SU-DHL-6 (cell line): ENCODE measurements at regions not wholly inside any gene's neighbourhood (a gene's known extent, or its start where the extent isn't known, plus 50 kb on each side); places are given as distances from the start of the nearest gene placed in this dataset.

Experiments
- H2AFZ ChIP-seq: fragments of 200-600 bp; sonication (generic); 2 replicates; pipeline ENCODE4 v1.6.1; 2014; ENCODE audit warnings: low read depth, mild to moderate bottlenecking, moderate library complexity, mixed read lengths, antibody characterized with exemption, low read length; ENCODE audit not compliant: severe bottlenecking
- H3F3A ChIP-seq: fragments of 200-600 bp; shearing (Covaris generic); 2 replicates; pipeline ENCODE4 v1.6.0; 2016; ENCODE audit warnings: antibody characterized with exemption, mild to moderate bottlenecking; ENCODE audit not compliant: insufficient read depth
- H3K27ac ChIP-seq: fragments of 200-600 bp; sonication (generic); 2 replicates; pipeline ENCODE4 v1.5.1; 2016; ENCODE audit warnings: low read depth, mild to moderate bottlenecking, low read length, moderate library complexity, mixed read lengths
- H3K27me3 ChIP-seq: fragments of 200-600 bp; sonication (generic), shearing (Covaris generic); 2 replicates; pipeline ENCODE4 v1.6.0; 2014; ENCODE audit warnings: mild to moderate bottlenecking, low read length
- H3K36me3 ChIP-seq: fragments of 200-600 bp; sonication (generic); 2 replicates; pipeline ENCODE4 v1.6.1; 2014; ENCODE audit warnings: mild to moderate bottlenecking, low read length, mixed read lengths
- H3K4me2 ChIP-seq: fragments of 300-600, 200-600 bp; shearing (Covaris generic), sonication (generic); 2 replicates; pipeline ENCODE4 v1.6.0; 2014; ENCODE audit warnings: low read length, low read depth, mild to moderate bottlenecking; ENCODE audit not compliant: poor library complexity, severe bottlenecking
- H3K4me3 ChIP-seq: fragments of 200-600 bp; sonication (generic); 2 replicates; pipeline ENCODE4 v1.5.1; 2014; ENCODE audit warnings: antibody characterized with exemption, low read length, mild to moderate bottlenecking, mixed read lengths; ENCODE audit not compliant: insufficient read depth, poor library complexity, severe bottlenecking
- H3K79me2 ChIP-seq: fragments of 200-600 bp; sonication (generic); 2 replicates; pipeline ENCODE4 v1.6.1; 2014; ENCODE audit warnings: mild to moderate bottlenecking, low read length, moderate library complexity; ENCODE audit not compliant: insufficient read depth
- H3K9ac ChIP-seq: fragments of 200-600 bp; sonication (generic); 2 replicates; pipeline ENCODE4 v1.7.0; 2014; ENCODE audit warnings: mild to moderate bottlenecking, low read length
- H3K9me2 ChIP-seq: fragments of 200-600 bp; sonication (generic); replicated peaks from 2 replicates; pipeline ENCODE4 v1.6.1; 2014; ENCODE audit warnings: low read length; ENCODE audit not compliant: insufficient read depth
- H3K9me3 ChIP-seq: fragments of 200-600 bp; sonication (generic); 2 replicates; pipeline ENCODE4 v1.6.1; 2014; ENCODE audit warnings: low read length, mixed read lengths; ENCODE audit not compliant: insufficient read depth
- H4K20me1 ChIP-seq: fragments of 200-600 bp; sonication (generic); 2 replicates; pipeline ENCODE4 v1.6.1; 2014; ENCODE audit warnings: low read depth, mild to moderate bottlenecking, antibody characterized with exemption, low read length, moderate library complexity, mixed read lengths
- EZH2phosphoT487 ChIP-seq: fragments of 200-600 bp; sonication (generic), shearing (Covaris generic); conservative IDR thresholded peaks from 2 replicates; pipeline ENCODE4 v1.6.1; 2018; ENCODE audit warnings: mild to moderate bottlenecking, antibody characterized with exemption, low read length, moderate library complexity, mixed read lengths
- TF ChIP-seq, protein P1 (sequence below): fragments of 200-600 bp; sonication (generic); IDR thresholded peaks from one replicate; pipeline ENCODE4 v1.5.1; 2017; ENCODE audit warnings: antibody characterized with exemption, mild to moderate bottlenecking, low read length, moderate library complexity; ENCODE audit not compliant: insufficient read depth, poor library complexity, severe bottlenecking

DNA sequence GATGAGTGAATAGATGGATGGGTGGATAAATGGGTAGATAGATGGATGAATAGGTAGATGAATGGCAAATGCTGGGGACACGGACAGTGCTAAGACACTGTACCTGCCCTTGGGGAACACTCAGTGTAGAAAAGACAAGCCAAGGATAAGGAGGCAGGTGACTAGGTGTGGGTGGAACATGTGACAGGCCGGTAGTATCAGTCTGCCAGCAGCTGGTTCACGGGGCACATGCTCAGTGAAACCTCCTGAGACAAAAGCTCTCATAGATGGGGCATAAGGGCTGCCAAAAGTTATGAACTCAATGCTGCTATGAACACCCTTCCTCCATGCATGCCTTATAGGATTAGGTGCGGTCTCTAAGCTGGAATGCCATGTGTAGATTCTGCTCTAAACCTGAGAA lies 71.0 kb downstream of the C5orf15 start:
- no peaks in the 10 kb centered on the region for H3K79me2 ChIP-seq
- no peaks in the 10 kb centered on the region for H3K9me3 ChIP-seq
- H2AFZ ChIP-seq: no peak overlapping the region
- no peak overlapping the region for H3K9ac ChIP-seq
- TF ChIP-seq EZH2phosphoT487: no peak
- TF ChIP-seq, protein P1, sequence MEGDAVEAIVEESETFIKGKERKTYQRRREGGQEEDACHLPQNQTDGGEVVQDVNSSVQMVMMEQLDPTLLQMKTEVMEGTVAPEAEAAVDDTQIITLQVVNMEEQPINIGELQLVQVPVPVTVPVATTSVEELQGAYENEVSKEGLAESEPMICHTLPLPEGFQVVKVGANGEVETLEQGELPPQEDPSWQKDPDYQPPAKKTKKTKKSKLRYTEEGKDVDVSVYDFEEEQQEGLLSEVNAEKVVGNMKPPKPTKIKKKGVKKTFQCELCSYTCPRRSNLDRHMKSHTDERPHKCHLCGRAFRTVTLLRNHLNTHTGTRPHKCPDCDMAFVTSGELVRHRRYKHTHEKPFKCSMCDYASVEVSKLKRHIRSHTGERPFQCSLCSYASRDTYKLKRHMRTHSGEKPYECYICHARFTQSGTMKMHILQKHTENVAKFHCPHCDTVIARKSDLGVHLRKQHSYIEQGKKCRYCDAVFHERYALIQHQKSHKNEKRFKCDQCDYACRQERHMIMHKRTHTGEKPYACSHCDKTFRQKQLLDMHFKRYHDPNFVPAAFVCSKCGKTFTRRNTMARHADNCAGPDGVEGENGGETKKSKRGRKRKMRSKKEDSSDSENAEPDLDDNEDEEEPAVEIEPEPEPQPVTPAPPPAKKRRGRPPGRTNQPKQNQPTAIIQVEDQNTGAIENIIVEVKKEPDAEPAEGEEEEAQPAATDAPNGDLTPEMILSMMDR: no peak
- H3F3A ChIP-seq: no peaks in the 10 kb centered on the region
- no peaks in the 10 kb centered on the region for H3K36me3 ChIP-seq
- no peak overlapping the region for H3K4me3 ChIP-seq
- H3K27me3 ChIP-seq: no peaks in the 10 kb centered on the region
- H4K20me1 ChIP-seq: no peaks in the 10 kb centered on the region
- H3K27ac ChIP-seq: no peak overlapping the region
- H3K4me2 ChIP-seq: no peak overlapping the region
- H3K9me2 ChIP-seq: no peaks in the 10 kb centered on the region

DNA sequence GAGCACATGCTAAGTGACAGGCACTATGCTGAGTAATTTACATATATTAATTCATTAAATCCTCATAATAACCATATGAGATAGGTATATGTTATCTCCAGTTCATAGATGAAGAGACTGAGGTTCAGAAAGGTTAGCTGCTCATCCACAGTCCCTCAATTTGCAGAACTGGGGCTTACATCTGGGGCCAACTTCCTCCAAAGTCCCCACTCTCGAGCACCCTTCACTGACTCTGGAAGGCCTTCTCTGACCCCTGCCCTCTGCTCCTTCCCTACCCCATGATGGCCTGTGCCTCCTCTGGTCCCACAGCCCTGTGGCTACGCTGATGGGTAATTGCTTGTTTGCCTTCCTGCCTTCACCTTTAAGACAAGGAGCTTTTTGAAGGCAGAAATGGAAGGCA lies 71.6 kb downstream of the C5orf15 start:
- no peak overlapping the region for H3K4me3 ChIP-seq
- H2AFZ ChIP-seq: no peak overlapping the region
- H4K20me1 ChIP-seq: no peaks in the 10 kb centered on the region
- TF ChIP-seq, protein P1: no peak
- TF ChIP-seq EZH2phosphoT487: no peak
- no peaks in the 10 kb centered on the region for H3F3A ChIP-seq
- no peaks in the 10 kb centered on the region for H3K36me3 ChIP-seq
- no peaks in the 10 kb centered on the region for H3K79me2 ChIP-seq
- H3K4me2 ChIP-seq: no peak overlapping the region
- H3K9me2 ChIP-seq: no peaks in the 10 kb centered on the region
- no peak overlapping the region for H3K27ac ChIP-seq
- H3K9ac ChIP-seq: no peak overlapping the region
- no peaks in the 10 kb centered on the region for H3K9me3 ChIP-seq
- H3K27me3 ChIP-seq: no peaks in the 10 kb centered on the region

DNA sequence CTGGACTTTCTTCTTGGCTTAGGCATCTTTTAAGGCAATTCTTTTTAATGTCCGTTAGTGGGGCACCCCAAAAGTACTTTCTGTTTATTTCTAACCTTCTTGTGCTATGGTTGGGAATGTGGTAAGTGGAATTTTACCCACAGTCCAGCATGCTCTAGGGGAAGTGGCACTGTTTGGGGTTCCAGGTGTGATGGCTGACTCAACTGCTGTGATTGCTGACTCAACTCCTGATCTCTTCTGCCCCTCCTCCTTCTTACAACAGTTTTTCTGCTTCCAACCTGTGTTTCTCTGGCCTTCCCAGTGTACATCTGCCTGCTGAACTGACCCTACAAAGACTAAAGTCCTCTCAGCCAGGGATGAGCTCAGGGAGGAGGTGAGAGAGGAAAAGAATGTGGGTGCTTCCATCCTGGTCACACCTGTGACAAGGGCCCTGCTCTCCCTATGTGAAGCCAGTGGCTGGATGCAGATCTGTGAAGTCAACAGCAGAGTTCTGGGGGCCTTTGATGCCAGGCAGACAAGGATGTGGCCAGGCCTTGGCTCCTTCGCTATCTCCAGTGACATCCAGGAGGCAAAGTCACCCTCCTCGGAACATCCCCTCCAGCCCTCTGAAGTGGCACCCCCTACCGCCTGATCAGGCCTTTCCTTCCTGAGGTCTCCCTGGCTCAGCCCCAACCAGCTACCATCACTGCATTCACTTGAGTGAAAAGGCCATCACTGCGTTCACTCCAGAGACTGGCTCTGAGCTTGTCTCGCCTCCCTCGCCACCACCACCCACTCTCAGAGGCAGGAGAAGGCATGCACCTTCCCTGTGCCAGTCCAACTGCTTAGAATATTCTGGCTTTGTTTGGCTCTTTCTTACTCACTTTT lies 72.2 kb downstream of the C5orf15 start:
- Histone ChIP-seq H3K79me2 (no peaks in the 10 kb centered on the region), H3K27me3 (no peaks in the 10 kb centered on the region), H3K27ac (no peak overlapping the region), H3K4me3 (no peak overlapping the region), H2AFZ (no peak overlapping the region), H3K9me2 (no peaks in the 10 kb centered on the region), H3K4me2 (no peak overlapping the region), H3F3A (no peaks in the 10 kb centered on the region), H4K20me1 (no peaks in the 10 kb centered on the region), H3K36me3 (no peaks in the 10 kb centered on the region), H3K9me3 (no peaks in the 10 kb centered on the region), H3K9ac (no peak overlapping the region)
- TF ChIP-seq, protein P1: no peak
- no peak for TF ChIP-seq EZH2phosphoT487
